OCI-LY1 (cell line): ENCODE measurements at regions not wholly inside any gene's neighbourhood (a gene's known extent, or its start where the extent isn't known, plus 50 kb on each side); places are given as distances from the start of the nearest gene placed in this dataset.
"Not testable (repeated sequence)": the region's sequence is repeated elsewhere in the genome, so short reads cannot be mapped to it uniquely, and the experiment has no call there.

ENCODE experiments used
- H2AFZ ChIP-seq: fragments of 200-600 bp; sonication (generic), shearing (Covaris generic); 2 replicates; pipeline ENCODE4 v1.6.0; 2014; ENCODE audit warnings: antibody characterized with exemption, mild to moderate bottlenecking, low read length
- H3F3A ChIP-seq: fragments of 200-600 bp; sonication (generic), shearing (Covaris generic); 2 replicates; pipeline ENCODE4 v1.6.0; 2014; ENCODE audit warnings: mild to moderate bottlenecking, antibody characterized with exemption, low read length, moderate library complexity; ENCODE audit not compliant: insufficient read depth
- H3K27ac ChIP-seq: fragments of 200-600 bp; sonication (generic); 2 replicates; pipeline ENCODE4 v1.5.1; 2014; ENCODE audit warnings: low read length, mixed run types, mild to moderate bottlenecking, low read depth; ENCODE audit not compliant: poor library complexity, severe bottlenecking
- H3K27me3 ChIP-seq: fragments of 200-600 bp; sonication (generic); 2 replicates; pipeline ENCODE4 v1.6.0; 2014; ENCODE audit warnings: antibody characterized with exemption, mild to moderate bottlenecking, low read length, moderate library complexity; ENCODE audit not compliant: insufficient read depth
- H3K36me3 ChIP-seq: fragments of 200-600 bp; sonication (generic); 2 replicates; pipeline ENCODE4 v1.6.1; 2014; ENCODE audit warnings: mild to moderate bottlenecking, antibody characterized with exemption, low read length, moderate library complexity, mixed read lengths; ENCODE audit not compliant: insufficient read depth
- H3K4me1 ChIP-seq: fragments of 200-600 bp; sonication (generic); 2 replicates; pipeline ENCODE4 v1.5.1; 2014; ENCODE audit warnings: mild to moderate bottlenecking, low read length, moderate library complexity; ENCODE audit not compliant: insufficient read depth, severe bottlenecking
- H3K4me2 ChIP-seq: fragments of 200-600 bp; sonication (generic), shearing (Covaris generic); 2 replicates; pipeline ENCODE4 v1.6.1; 2014; ENCODE audit warnings: low read length
- H3K4me3 ChIP-seq: fragments of 200-600 bp; sonication (generic); 2 replicates; pipeline ENCODE4 v1.5.1; 2014; ENCODE audit warnings: low read length, low read depth, mild to moderate bottlenecking, mixed read lengths; ENCODE audit not compliant: poor library complexity, severe bottlenecking
- H3K79me2 ChIP-seq: fragments of 200-600 bp; shearing (Covaris generic); 2 replicates; pipeline ENCODE4 v1.6.1; 2016; ENCODE audit warnings: mixed run types, low read length, mixed read lengths; ENCODE audit not compliant: insufficient read depth
- H3K9ac ChIP-seq: fragments of 200-600 bp; sonication (generic), shearing (Covaris generic); 2 replicates; pipeline ENCODE4 v1.6.1; 2014; ENCODE audit warnings: mild to moderate bottlenecking, low read length, mixed read lengths
- H3K9me2 ChIP-seq: fragments of 200-600 bp; sonication (generic), shearing (Covaris generic); 2 replicates; pipeline ENCODE4 v1.6.1; 2014; ENCODE audit warnings: low read depth, mild to moderate bottlenecking, low read length, mixed read lengths
- H3K9me3 ChIP-seq: fragments of 200-600 bp; shearing (Covaris generic); 2 replicates; pipeline ENCODE4 v1.6.1; 2014; ENCODE audit warnings: low read length, mixed read lengths
- H4K20me1 ChIP-seq: fragments of 200-600 bp; sonication (generic), shearing (Covaris generic); 2 replicates; pipeline ENCODE4 v1.6.0; 2016; ENCODE audit warnings: mild to moderate bottlenecking, low read length; ENCODE audit not compliant: insufficient read depth
- CTCF ChIP-seq: fragments of 200-600 bp; sonication (generic), shearing (Covaris generic); IDR thresholded peaks from 2 replicates; pipeline ENCODE4 v1.5.1; 2017; ENCODE audit warnings: mild to moderate bottlenecking, antibody characterized with exemption, low read length, moderate library complexity, mixed read lengths
- EZH2 ChIP-seq: fragments of 200-600 bp; sonication (generic), shearing (Covaris generic); IDR thresholded peaks from 2 replicates; pipeline ENCODE4 v1.8.0; 2017; ENCODE audit warnings: borderline replicate concordance, mixed run types, mild to moderate bottlenecking, antibody characterized with exemption, low read length, moderate library complexity, mixed read lengths

GRCh38 chr7:6882321-6882721, 56.2 kb upstream of the CCZ1B start:
- not testable (repeated sequence) for H3F3A ChIP-seq, H3K36me3 ChIP-seq, H3K9me3 ChIP-seq, H3K79me2 ChIP-seq, H2AFZ ChIP-seq, H3K9me2 ChIP-seq, H3K27ac ChIP-seq, H3K4me2 ChIP-seq, H3K27me3 ChIP-seq, H3K4me1 ChIP-seq, H3K4me3 ChIP-seq, H3K9ac ChIP-seq, H4K20me1 ChIP-seq

DNA sequence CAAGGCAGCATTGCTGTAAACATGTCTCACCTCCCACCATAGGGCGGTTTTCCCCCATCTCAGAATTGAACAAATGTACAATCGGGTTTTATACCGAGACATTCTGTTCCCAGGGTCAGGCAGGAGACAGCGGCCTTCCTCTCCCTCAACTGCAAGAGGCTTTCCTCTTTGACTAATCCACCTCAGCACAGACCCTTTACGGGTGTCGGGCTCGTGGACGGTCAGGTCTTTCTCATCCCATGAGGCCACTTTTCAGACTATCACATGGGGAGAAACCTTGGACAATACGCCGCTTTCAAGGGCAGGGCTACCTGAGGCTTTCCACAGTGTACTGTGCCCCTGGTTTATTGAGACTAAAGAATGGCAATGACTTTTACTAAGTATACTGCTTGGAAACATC, 57.7 kb upstream of the CCZ1B start:
- not testable (repeated sequence) for H3K9me3 ChIP-seq, H3K4me1 ChIP-seq, H3K9ac ChIP-seq, H3K27me3 ChIP-seq, H3K4me2 ChIP-seq, H2AFZ ChIP-seq, H3K36me3 ChIP-seq, H3K4me3 ChIP-seq, H3K9me2 ChIP-seq, H3F3A ChIP-seq, H3K27ac ChIP-seq, H3K79me2 ChIP-seq, H4K20me1 ChIP-seq

- Histone ChIP-seq H3K9ac (no peak overlapping the region), H2AFZ (no peak overlapping the region), H3K4me3 (no peak overlapping the region), H3K27me3 (no peaks in the 10 kb centered on the region), H3F3A (no peaks in the 10 kb centered on the region), H3K27ac (no peak overlapping the region), H3K4me2 (no peak overlapping the region), H3K79me2 (no peaks in the 10 kb centered on the region), H3K4me1 (no peaks in the 10 kb centered on the region), H3K9me3 (no peaks in the 10 kb centered on the region), H3K36me3 (no peaks in the 10 kb centered on the region), H4K20me1 (no peaks in the 10 kb centered on the region), H3K9me2 (no peaks in the 10 kb centered on the region)
- TF ChIP-seq CTCF (no peak), EZH2 (no peak)
Observed at GRCh38 chr7:6886198-6886597, 60.1 kb upstream of the CCZ1B start.

DNA sequence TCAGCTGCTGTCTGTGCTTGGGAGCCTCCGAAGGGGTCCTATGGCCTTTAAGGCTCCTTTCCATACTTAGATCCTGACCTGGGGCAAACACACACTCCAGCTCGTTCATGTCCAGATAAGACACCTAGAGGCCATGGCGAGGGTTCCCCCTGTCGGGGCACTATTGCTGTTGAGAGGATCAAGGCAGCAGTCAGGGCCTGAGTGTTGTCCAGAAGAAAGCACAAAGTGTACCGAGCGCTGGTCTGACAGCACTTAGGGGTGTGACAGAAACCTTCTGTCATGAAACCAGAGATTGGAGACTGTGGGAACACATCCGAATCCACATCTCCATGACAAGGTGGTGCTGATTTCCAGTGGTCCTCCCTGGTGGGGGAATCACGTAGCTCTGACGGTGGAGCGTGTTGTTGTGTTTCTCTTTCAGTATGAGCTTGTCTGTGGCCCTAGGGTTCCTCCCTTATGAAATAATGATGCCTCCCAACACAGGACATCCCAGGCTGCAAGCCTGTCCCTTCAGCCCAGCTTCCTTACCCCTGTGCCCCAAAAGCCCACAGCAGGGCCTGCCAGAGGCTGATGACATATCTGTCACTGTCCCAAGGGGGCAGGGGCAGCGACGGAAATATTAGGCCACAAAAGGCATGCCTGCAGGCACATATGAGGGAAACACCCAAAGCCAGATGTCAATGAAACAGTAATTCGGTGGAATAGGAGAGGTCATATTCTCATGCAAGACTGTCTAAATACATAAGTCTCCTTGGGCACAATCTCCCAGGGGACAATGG, 62.4 kb upstream of the CCZ1B start:
- H3K4me1 ChIP-seq, H3K79me2 ChIP-seq: not testable (repeated sequence)

More for the DNA sequence above, 62.4 kb upstream of the CCZ1B start:
- H2AFZ ChIP-seq, H3K4me3 ChIP-seq, H3K36me3 ChIP-seq, H3K9ac ChIP-seq, H3K9me2 ChIP-seq, H4K20me1 ChIP-seq, H3F3A ChIP-seq, H3K9me3 ChIP-seq, H3K4me2 ChIP-seq, H3K27me3 ChIP-seq, H3K27ac ChIP-seq: not testable (repeated sequence)
